Loucy (cell line): ENCODE measurements at regions not wholly inside any gene's neighbourhood (a gene's known extent, or its start where the extent isn't known, plus 50 kb on each side); places are given as distances from the start of the nearest gene placed in this dataset.

Source experiments
- H2AFZ ChIP-seq: fragments of 200-600 bp; sonication (generic); 2 replicates; pipeline ENCODE4 v1.6.0; 2016; ENCODE audit warnings: antibody characterized with exemption, mild to moderate bottlenecking, low read length, moderate library complexity
- H3F3A ChIP-seq: fragments of 200-600 bp; 2 replicates; pipeline ENCODE4 v1.6.0; 2016; ENCODE audit warnings: antibody characterized with exemption, low read depth, mild to moderate bottlenecking
- H3K27me3 ChIP-seq: fragments of 200-600 bp; sonication (generic); 2 replicates; pipeline ENCODE4 v1.6.1; 2014; ENCODE audit warnings: low read length, mild to moderate bottlenecking; ENCODE audit not compliant: insufficient read depth, poor library complexity, severe bottlenecking
- H3K36me3 ChIP-seq: fragments of 200-600 bp; sonication (generic); 2 replicates; pipeline ENCODE4 v1.6.1; 2016; ENCODE audit warnings: low read length; ENCODE audit not compliant: insufficient read depth
- H3K4me1 ChIP-seq: fragments of 200-600 bp; sonication (generic); 2 replicates; pipeline ENCODE4 v1.5.1; 2014; ENCODE audit warnings: low read length, mild to moderate bottlenecking; ENCODE audit not compliant: insufficient read depth, poor library complexity, severe bottlenecking
- H3K4me2 ChIP-seq: fragments of 200-600 bp; sonication (generic); 2 replicates; pipeline ENCODE4 v1.6.0; 2014; ENCODE audit warnings: antibody characterized with exemption, low read length, low read depth, mild to moderate bottlenecking; ENCODE audit not compliant: poor library complexity, severe bottlenecking
- H3K4me3 ChIP-seq: fragments of 200-600 bp; sonication (generic); 2 replicates; pipeline ENCODE4 v1.5.1; 2014; ENCODE audit warnings: low read length, mild to moderate bottlenecking, mixed read lengths; ENCODE audit not compliant: poor library complexity, severe bottlenecking
- H3K79me2 ChIP-seq: fragments of 200-600 bp; sonication (generic); 2 replicates; pipeline ENCODE4 v1.6.1; 2014; ENCODE audit warnings: low read length; ENCODE audit not compliant: insufficient read depth
- H3K9ac ChIP-seq: fragments of 200-600 bp; sonication (generic); 2 replicates; pipeline ENCODE4 v1.6.0; 2014; ENCODE audit warnings: mild to moderate bottlenecking, low read depth, low read length, moderate library complexity; ENCODE audit not compliant: poor library complexity, severe bottlenecking
- H3K9me2 ChIP-seq: fragments of 200-600 bp; sonication (generic); replicated peaks from 2 replicates; pipeline ENCODE4 v1.6.1; 2016; ENCODE audit warnings: low read depth, low read length, mixed read lengths
- H3K9me3 ChIP-seq: fragments of 200-600 bp; sonication (generic); 2 replicates; pipeline ENCODE4 v1.6.1; 2014; ENCODE audit warnings: mild to moderate bottlenecking, antibody characterized with exemption, low read length, low read depth; ENCODE audit not compliant: insufficient read depth
- H4K20me1 ChIP-seq: fragments of 200-600 bp; sonication (generic); 2 replicates; pipeline ENCODE4 v1.6.0; 2014; ENCODE audit warnings: antibody characterized with exemption, low read length, mild to moderate bottlenecking; ENCODE audit not compliant: insufficient read depth, poor library complexity, severe bottlenecking
- EZH2phosphoT487 ChIP-seq: fragments of 200-600 bp; IDR thresholded peaks from 2 replicates; pipeline ENCODE4 v1.6.1; 2018; ENCODE audit warnings: antibody characterized with exemption, mild to moderate bottlenecking, moderate library complexity, borderline replicate concordance
- TF ChIP-seq, protein P1 (sequence below): fragments of 200-600 bp; sonication (generic); conservative IDR thresholded peaks from 2 replicates; pipeline ENCODE4 v1.5.1; 2014; ENCODE audit warnings: mild to moderate bottlenecking, antibody characterized with exemption, low read length

- no peaks in the 10 kb centered on the region for H4K20me1 ChIP-seq
- no peak overlapping the region for H2AFZ ChIP-seq
- H3K4me2 ChIP-seq: no peak overlapping the region
- no peak overlapping the region for H3K4me3 ChIP-seq
- H3K9ac ChIP-seq: no peak overlapping the region
- no peaks in the 10 kb centered on the region for H3K4me1 ChIP-seq
- no peaks in the 10 kb centered on the region for H3K36me3 ChIP-seq
- no peaks in the 10 kb centered on the region for H3K9me2 ChIP-seq
- no peak for TF ChIP-seq EZH2phosphoT487
- TF ChIP-seq, protein P1, sequence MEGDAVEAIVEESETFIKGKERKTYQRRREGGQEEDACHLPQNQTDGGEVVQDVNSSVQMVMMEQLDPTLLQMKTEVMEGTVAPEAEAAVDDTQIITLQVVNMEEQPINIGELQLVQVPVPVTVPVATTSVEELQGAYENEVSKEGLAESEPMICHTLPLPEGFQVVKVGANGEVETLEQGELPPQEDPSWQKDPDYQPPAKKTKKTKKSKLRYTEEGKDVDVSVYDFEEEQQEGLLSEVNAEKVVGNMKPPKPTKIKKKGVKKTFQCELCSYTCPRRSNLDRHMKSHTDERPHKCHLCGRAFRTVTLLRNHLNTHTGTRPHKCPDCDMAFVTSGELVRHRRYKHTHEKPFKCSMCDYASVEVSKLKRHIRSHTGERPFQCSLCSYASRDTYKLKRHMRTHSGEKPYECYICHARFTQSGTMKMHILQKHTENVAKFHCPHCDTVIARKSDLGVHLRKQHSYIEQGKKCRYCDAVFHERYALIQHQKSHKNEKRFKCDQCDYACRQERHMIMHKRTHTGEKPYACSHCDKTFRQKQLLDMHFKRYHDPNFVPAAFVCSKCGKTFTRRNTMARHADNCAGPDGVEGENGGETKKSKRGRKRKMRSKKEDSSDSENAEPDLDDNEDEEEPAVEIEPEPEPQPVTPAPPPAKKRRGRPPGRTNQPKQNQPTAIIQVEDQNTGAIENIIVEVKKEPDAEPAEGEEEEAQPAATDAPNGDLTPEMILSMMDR: no peak
- H3K9me3 ChIP-seq: no peaks in the 10 kb centered on the region
- H3F3A ChIP-seq: no peaks in the 10 kb centered on the region
- no peaks in the 10 kb centered on the region for H3K27me3 ChIP-seq
- no peaks in the 10 kb centered on the region for H3K79me2 ChIP-seq
Observed at GRCh38 chr20:59508729-59509128, 95.6 kb upstream of the PHACTR3 start.

DNA sequence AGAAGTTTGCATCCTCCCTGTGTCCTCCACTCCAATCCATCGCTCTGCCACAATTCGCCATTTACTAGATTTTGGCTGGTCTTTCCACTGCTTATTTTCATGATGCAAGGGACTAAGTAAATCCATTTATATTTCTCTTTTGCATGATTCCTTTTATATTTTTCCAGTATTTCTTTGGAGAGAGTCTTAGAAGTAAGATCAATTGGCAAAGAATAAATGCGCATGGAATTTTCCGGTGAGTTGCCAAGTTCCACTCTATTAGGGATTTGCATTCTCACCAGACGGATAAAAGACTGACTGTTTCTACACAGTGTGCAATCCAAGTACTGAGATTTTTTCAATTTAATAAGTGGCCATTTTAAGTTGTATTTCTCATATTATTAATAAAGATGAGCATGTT lies 91.7 kb upstream of the PHACTR3 start:
- Histone ChIP-seq H3F3A (no peaks in the 10 kb centered on the region), H3K9me3 (no peaks in the 10 kb centered on the region), H3K36me3 (no peaks in the 10 kb centered on the region), H2AFZ (no peak overlapping the region), H3K4me2 (no peak overlapping the region), H4K20me1 (no peaks in the 10 kb centered on the region), H3K4me3 (no peak overlapping the region), H3K9ac (no peak overlapping the region), H3K27me3 (no peaks in the 10 kb centered on the region), H3K9me2 (no peaks in the 10 kb centered on the region), H3K79me2 (no peaks in the 10 kb centered on the region), H3K4me1 (no peaks in the 10 kb centered on the region)
- no peak for TF ChIP-seq EZH2phosphoT487
- TF ChIP-seq, protein P1: no peak

DNA sequence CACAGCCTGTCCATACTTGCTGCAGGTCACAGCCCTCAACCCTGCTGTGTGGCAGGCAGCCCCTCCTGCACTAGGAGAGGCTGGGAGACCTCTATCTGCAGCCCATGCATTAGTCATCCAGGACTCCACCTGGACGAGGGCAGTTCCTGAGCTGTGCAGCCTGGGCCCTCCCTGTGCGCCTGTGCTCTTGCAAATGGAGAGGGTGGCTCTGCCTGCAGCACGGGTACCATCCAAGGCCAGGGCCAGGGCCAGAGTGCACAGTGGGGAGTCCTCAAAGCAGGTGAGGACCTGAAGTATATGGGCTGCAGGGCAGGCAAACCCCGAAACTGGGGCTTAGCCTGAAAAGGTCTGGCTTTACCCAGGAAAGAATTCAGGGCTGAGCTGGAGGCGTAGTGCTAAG lies 89.8 kb upstream of the PHACTR3 start:
- no peak overlapping the region for H3K4me3 ChIP-seq
- H3K9me2 ChIP-seq: no peaks in the 10 kb centered on the region
- no peak for TF ChIP-seq EZH2phosphoT487
- TF ChIP-seq, protein P1: no peak
- H3K9me3 ChIP-seq: no peaks in the 10 kb centered on the region
- H2AFZ ChIP-seq: no peak overlapping the region
- no peak overlapping the region for H3K4me2 ChIP-seq
- H3K4me1 ChIP-seq: no peaks in the 10 kb centered on the region
- H4K20me1 ChIP-seq: no peaks in the 10 kb centered on the region
- H3K9ac ChIP-seq: no peak overlapping the region
- no peaks in the 10 kb centered on the region for H3K79me2 ChIP-seq
- H3K36me3 ChIP-seq: no peaks in the 10 kb centered on the region
- H3K27me3 ChIP-seq: no peaks in the 10 kb centered on the region
- H3F3A ChIP-seq: no peaks in the 10 kb centered on the region
